ENCODE measurements at regions not wholly inside any gene's neighbourhood (a gene's known extent, or its start where the extent isn't known, plus 50 kb on each side); places are given as distances from the start of the nearest gene placed in this dataset.

GRCh38 chr2:4670331-4670730, 967.0 kb downstream of the DCDC2C start:
- TF ChIP-seq, protein P1, sequence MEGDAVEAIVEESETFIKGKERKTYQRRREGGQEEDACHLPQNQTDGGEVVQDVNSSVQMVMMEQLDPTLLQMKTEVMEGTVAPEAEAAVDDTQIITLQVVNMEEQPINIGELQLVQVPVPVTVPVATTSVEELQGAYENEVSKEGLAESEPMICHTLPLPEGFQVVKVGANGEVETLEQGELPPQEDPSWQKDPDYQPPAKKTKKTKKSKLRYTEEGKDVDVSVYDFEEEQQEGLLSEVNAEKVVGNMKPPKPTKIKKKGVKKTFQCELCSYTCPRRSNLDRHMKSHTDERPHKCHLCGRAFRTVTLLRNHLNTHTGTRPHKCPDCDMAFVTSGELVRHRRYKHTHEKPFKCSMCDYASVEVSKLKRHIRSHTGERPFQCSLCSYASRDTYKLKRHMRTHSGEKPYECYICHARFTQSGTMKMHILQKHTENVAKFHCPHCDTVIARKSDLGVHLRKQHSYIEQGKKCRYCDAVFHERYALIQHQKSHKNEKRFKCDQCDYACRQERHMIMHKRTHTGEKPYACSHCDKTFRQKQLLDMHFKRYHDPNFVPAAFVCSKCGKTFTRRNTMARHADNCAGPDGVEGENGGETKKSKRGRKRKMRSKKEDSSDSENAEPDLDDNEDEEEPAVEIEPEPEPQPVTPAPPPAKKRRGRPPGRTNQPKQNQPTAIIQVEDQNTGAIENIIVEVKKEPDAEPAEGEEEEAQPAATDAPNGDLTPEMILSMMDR (conservative IDR thresholded peaks at IDR 0.05) = no peak
- no peak for TF ChIP-seq ZFX (IDR thresholded peaks at IDR 0.05)

Data from C4-2B (cell line).